ENCODE measurements at regions not wholly inside any gene's neighbourhood (a gene's known extent, or its start where the extent isn't known, plus 50 kb on each side); places are given as distances from the start of the nearest gene placed in this dataset.

GRCh38 chrX:114058988-114059418, 524.9 kb upstream of the HTR2C start:
- TF ChIP-seq SMC3 (conservative IDR thresholded peaks at IDR 0.05; ENCODE audit: poor library complexity) (no peak), POLR2AphosphoS5 (IDR thresholded peaks at IDR 0.05) (no peak), CTCF (IDR thresholded peaks at IDR 0.05; ENCODE audit: poor library complexity, severe bottlenecking) (no peak), MXI1 (conservative IDR thresholded peaks at IDR 0.05; ENCODE audit: poor library complexity, severe bottlenecking) (no peak), EZH2 (IDR thresholded peaks at IDR 0.05; ENCODE audit: borderline replicate concordance, insufficient read depth, low read length, poor library complexity, severe bottlenecking) (no peak), RAD21 (conservative IDR thresholded peaks at IDR 0.05) (no peak), EP300 (conservative IDR thresholded peaks at IDR 0.05; ENCODE audit: poor library complexity, severe bottlenecking) (no peak), REST (IDR thresholded peaks at IDR 0.05; ENCODE audit: borderline replicate concordance) (no peak)
